PC-3 (cell line): ENCODE measurements at regions not wholly inside any gene's neighbourhood (a gene's known extent, or its start where the extent isn't known, plus 50 kb on each side); places are given as distances from the start of the nearest gene placed in this dataset.
A peak's percentile ranks its signal among the peaks of the same experiment; 100 is the strongest.

Source experiments
- ATAC-seq: fragments of 200-7000 bp; cut with Tn5 transposase; 2 replicates; pipeline ENCODE4 v1.9.1; 2020; ENCODE audit warnings: mild to moderate bottlenecking, moderate library complexity
- BruUV-seq: library from RNA; stranded (reverse); fragments of 400-500 nt; replicated peaks from 2 replicates; lab custom pipeline; 2021; lab: Mats Ljungman, UMichigan
- CTCF ChIA-PET: fragments of 300-600 bp; sonication (Branson Sonifier 250); formaldehyde crosslinking; loops from one replicate; lab custom pipeline; 2022; ENCODE audit warnings: antibody characterized with exemption; lab: Charles Lee
- POLR2A ChIA-PET: fragments of 300-600 bp; sonication (Branson Sonifier 250); formaldehyde crosslinking; loops from one replicate; lab custom pipeline; 2022; ENCODE audit warnings: antibody characterized with exemption; ENCODE audit not compliant: unreplicated experiment; lab: Charles Lee
- DNase-seq: peaks from one replicate; pipeline ENCODE4 v3.0.0-alpha.2; 2015
- H2AFZ ChIP-seq: fragments of 300-600 bp; sonication (generic); 2 replicates; pipeline ENCODE4 v1.6.0; 2016; ENCODE audit warnings: antibody characterized with exemption, low read length
- H3F3A ChIP-seq: fragments of 300-600 bp; sonication (generic); one replicate; pipeline ENCODE4 v1.6.0; 2017; ENCODE audit warnings: antibody characterized with exemption, low read length, control low read depth, mild to moderate bottlenecking; ENCODE audit not compliant: unreplicated experiment
- H3K27ac ChIP-seq: fragments of 300-600 bp; sonication (generic); 2 replicates; pipeline ENCODE4 v1.5.1; 2016; ENCODE audit warnings: mild to moderate bottlenecking, low read length
- H3K27me3 ChIP-seq: fragments of 300-600 bp; sonication (generic); 2 replicates; pipeline ENCODE4 v1.6.1; 2016; ENCODE audit warnings: low read length, mixed read lengths
- H3K36me3 ChIP-seq: fragments of 300-600 bp; sonication (generic); 2 replicates; pipeline ENCODE4 v1.6.1; 2016; ENCODE audit warnings: low read depth, mixed run types, low read length, mixed read lengths
- H3K4me1 ChIP-seq: fragments of 300-600 bp; sonication (generic); 2 replicates; pipeline ENCODE4 v1.5.1; 2016; ENCODE audit warnings: low read length; ENCODE audit not compliant: insufficient read depth
- H3K4me2 ChIP-seq: fragments of 300-600 bp; sonication (generic); 2 replicates; pipeline ENCODE4 v1.6.0; 2016; ENCODE audit warnings: low read length
- H3K4me3 ChIP-seq: fragments of 300-600 bp; sonication (generic); 2 replicates; pipeline ENCODE4 v1.5.1; 2016; ENCODE audit warnings: mild to moderate bottlenecking, low read length, mixed read lengths
- H3K79me2 ChIP-seq: fragments of 300-600 bp; sonication (generic); 2 replicates; pipeline ENCODE4 v1.6.1; 2017; ENCODE audit warnings: low read length, mixed read lengths
- H3K9ac ChIP-seq: fragments of 300-600 bp; sonication (generic); 2 replicates; pipeline ENCODE4 v1.6.0; 2016; ENCODE audit warnings: mild to moderate bottlenecking, low read length
- H3K9me2 ChIP-seq: fragments of 300-600 bp; sonication (generic); replicated peaks from 2 replicates; pipeline ENCODE4 v1.6.1; 2016; ENCODE audit warnings: mixed run types, low read length, mixed read lengths
- H3K9me3 ChIP-seq: fragments of 300-600 bp; sonication (generic); 2 replicates; pipeline ENCODE4 v1.6.1; 2016; ENCODE audit warnings: low read length, mixed read lengths
- H4K20me1 ChIP-seq: fragments of 300-600 bp; sonication (generic); 2 replicates; pipeline ENCODE4 v1.6.1; 2016; ENCODE audit warnings: low read length, mixed read lengths
- CTCF ChIP-seq: fragments of 300-600 bp; sonication (generic); conservative IDR thresholded peaks from 2 replicates; pipeline ENCODE4 v1.5.1; 2017; ENCODE audit warnings: antibody characterized with exemption, low read depth, mild to moderate bottlenecking, low read length
- EZH2 ChIP-seq: fragments of 300-600 bp; sonication (generic); IDR thresholded peaks from one replicate; pipeline ENCODE4 v1.6.1; 2017; ENCODE audit warnings: antibody characterized with exemption, mild to moderate bottlenecking, low read length; ENCODE audit not compliant: unreplicated experiment
- EZH2phosphoT487 ChIP-seq: fragments of 300-600 bp; sonication (generic); IDR thresholded peaks from 2 replicates; pipeline ENCODE4 v1.6.1; 2018; ENCODE audit warnings: mild to moderate bottlenecking, antibody characterized with exemption, low read length, borderline replicate concordance
- intact Hi-C: fragments of 100-400 bp; cut with micrococcal nuclease; formaldehyde crosslinking; loops from 2 replicates; pipeline ENCODE4 v1.9.0; 2023

GRCh38 chr5:105460721-105461120 lies 1898.1 kb upstream of the NUDT12 start:
- Histone ChIP-seq H3K4me2 (no peak overlapping the region), H3K27ac (no peak overlapping the region), H3K9ac (no peak overlapping the region), H3K9me3 (0 out of 2 replicates have a peak, but pooled peaks cover 3% of the 10 kb centered on the region), H3K4me1 (no peaks in the 10 kb centered on the region), H3F3A (no peaks in the 10 kb centered on the region), H3K27me3 (no peaks in the 10 kb centered on the region), H3K79me2 (no peaks in the 10 kb centered on the region), H4K20me1 (no peaks in the 10 kb centered on the region), H2AFZ (no peak overlapping the region), H3K9me2 (no peaks in the 10 kb centered on the region), H3K36me3 (no peaks in the 10 kb centered on the region), H3K4me3 (no peak overlapping the region)
- ATAC-seq, result no peak
- no TSS peak for BruUV-seq
- TF ChIP-seq EZH2phosphoT487, result no peak
- POLR2A ChIA-PET, result no interaction called here
- no peak for DNase-seq
- intact Hi-C loops, result no loop called here
- CTCF ChIA-PET, result no interaction called here

GRCh38 chr5:105453216-105453807 lies 1890.7 kb upstream of the NUDT12 start:
- TF ChIP-seq EZH2phosphoT487 (no peak), CTCF (no peak), EZH2 (no peak)
- POLR2A ChIA-PET, result no interaction called here
- no peak for ATAC-seq
- H3K27me3 ChIP-seq, result no peaks in the 10 kb centered on the region
- H3K4me2 ChIP-seq, result no peak overlapping the region
- CTCF ChIA-PET, result no interaction called here
- no TSS peak for BruUV-seq
- DNase-seq, result peak; percentile 5
- no peak overlapping the region for H3K4me3 ChIP-seq
- no peak overlapping the region for H3K27ac ChIP-seq
- H3K36me3 ChIP-seq, result no peaks in the 10 kb centered on the region
- no peaks in the 10 kb centered on the region for H3K4me1 ChIP-seq
- H3K9me3 ChIP-seq, result 0 out of 2 replicates have a peak, but pooled peaks cover 5% of the 10 kb centered on the region
- H3K79me2 ChIP-seq, result no peaks in the 10 kb centered on the region
- no peaks in the 10 kb centered on the region for H3F3A ChIP-seq
- H2AFZ ChIP-seq, result no peak overlapping the region
- no peaks in the 10 kb centered on the region for H3K9me2 ChIP-seq
- no peak overlapping the region for H3K9ac ChIP-seq
- no peaks in the 10 kb centered on the region for H4K20me1 ChIP-seq
- intact Hi-C loops, result no loop called here

- ChIA-PET POLR2A (no interaction called here), CTCF (no interaction called here)
- Histone ChIP-seq H3K36me3 (no peaks in the 10 kb centered on the region), H3K27ac (no peak overlapping the region), H3K4me1 (no peaks in the 10 kb centered on the region), H3K4me2 (no peak overlapping the region), H3K4me3 (no peak overlapping the region), H3K9me2 (no peaks in the 10 kb centered on the region), H3K79me2 (no peaks in the 10 kb centered on the region), H3K9me3 (0 out of 2 replicates have a peak, but pooled peaks cover 5% of the 10 kb centered on the region), H3F3A (no peaks in the 10 kb centered on the region), H4K20me1 (no peaks in the 10 kb centered on the region), H2AFZ (no peak overlapping the region), H3K27me3 (no peaks in the 10 kb centered on the region), H3K9ac (no peak overlapping the region)
- no TSS peak for BruUV-seq
- DNase-seq (no peak), ATAC-seq (no peak)
- intact Hi-C loops, result no loop called here
- TF ChIP-seq CTCF, result no peak
- TF ChIP-seq EZH2, result no peak
- no peak for TF ChIP-seq EZH2phosphoT487
These were observed 1885.7 kb upstream of the NUDT12 start for GRCh38 chr5:105448271-105448670.
